ENCODE measurements at regions not wholly inside any gene's neighbourhood (a gene's known extent, or its start where the extent isn't known, plus 50 kb on each side); places are given as distances from the start of the nearest gene placed in this dataset.
"Not testable (repeated sequence)": the region's sequence is repeated elsewhere in the genome, so short reads cannot be mapped to it uniquely, and the experiment has no call there.

GRCh38 chr4:123684937-123685336 is 288.3 kb downstream of the SPRY1 start:
- not testable (repeated sequence) for TF ChIP-seq ZNF384 (IDR thresholded peaks at IDR 0.05); L3MBTL2 (conservative IDR thresholded peaks at IDR 0.05)
